ENCODE measurements at regions not wholly inside any gene's neighbourhood (a gene's known extent, or its start where the extent isn't known, plus 50 kb on each side); places are given as distances from the start of the nearest gene placed in this dataset.

- Histone ChIP-seq H4K8ac (ENCODE audit: low read depth, low read length) (no peak overlapping the region), H4K91ac (ENCODE audit: low read depth, low read length, poor library complexity) (no peak overlapping the region), H3K14ac (ENCODE audit: low read length) (no peak overlapping the region), H3K36me3 (replicated peaks in 1 of 2; ENCODE audit: control insufficient read depth in 2 of 2, insufficient read depth in 2 of 2, low read length in 2 of 2) (no peaks in the 10 kb centered on the region), H3K23ac (ENCODE audit: low read depth, low read length, poor library complexity) (no peak overlapping the region), H3K4ac (ENCODE audit: low read length) (no peak overlapping the region), H2BK15ac (ENCODE audit: low read length) (no peak overlapping the region), H2BK5ac (ENCODE audit: low read length) (no peak overlapping the region), H3K27me3 (ENCODE audit: control insufficient read depth in 3 of 3, insufficient read depth in 3 of 3, low read depth in 1 of 3, low read length in 3 of 3) (no peaks in the 10 kb centered on the region), H3K9ac (ENCODE audit: low read depth, low read length, poor library complexity) (no peak overlapping the region), H3K79me1 (ENCODE audit: low read depth, low read length) (no peaks in the 10 kb centered on the region), H3K4me1 (ENCODE audit: control insufficient read depth in 2 of 2, insufficient read depth in 1 of 2, low read depth in 1 of 2, low read length in 2 of 2) (peaks cover 0 to 2% of the 10 kb centered on the region in 2 donors), H2BK120ac (ENCODE audit: low read depth, low read length) (no peak overlapping the region), H2AFZ (ENCODE audit: low read length) (no peak overlapping the region), H2BK12ac (ENCODE audit: low read length) (no peak overlapping the region), H2AK5ac (ENCODE audit: low read depth, low read length) (no peak overlapping the region), H3K18ac (ENCODE audit: low read length) (no peak overlapping the region), H3K4me2 (ENCODE audit: insufficient read depth, low read length, poor library complexity, severe bottlenecking) (no peak overlapping the region), H3K4me3 (ENCODE audit: low read length in 2 of 2) (no peak overlapping the region), H3K27ac (replicated peaks; ENCODE audit: low read length) (no peak overlapping the region), H3K9me3 (replicated peaks in 1 of 2; ENCODE audit: control insufficient read depth in 2 of 2, insufficient read depth in 1 of 2, low read depth in 1 of 2, low read length in 2 of 2) (peaks cover 0 to 1% of the 10 kb centered on the region in 2 donors)
- DNase-seq (ENCODE audit: low spot score), result no peak
- no CpG with 5 or more reads among the region's 4 CpGs for WGBS, 2 donors (ENCODE audit: extremely low coverage in 2 of 2, insufficient read length in 2 of 2, insufficient replicate concordance in 1 of 2)
These were observed 230.1 kb downstream of the GPD2 start for GRCh38 chr2:156666130-156666785.

- Histone ChIP-seq H2BK15ac (ENCODE audit: low read length) (no peak overlapping the region), H3K9me3 (replicated peaks in 1 of 2; ENCODE audit: control insufficient read depth in 2 of 2, insufficient read depth in 1 of 2, low read depth in 1 of 2, low read length in 2 of 2) (peaks cover 0 to 1% of the 10 kb centered on the region in 2 donors), H2BK120ac (ENCODE audit: low read depth, low read length) (no peak overlapping the region), H3K4ac (ENCODE audit: low read length) (no peak overlapping the region), H4K8ac (ENCODE audit: low read depth, low read length) (no peak overlapping the region), H3K4me2 (ENCODE audit: insufficient read depth, low read length, poor library complexity, severe bottlenecking) (no peak overlapping the region), H3K79me1 (ENCODE audit: low read depth, low read length) (no peaks in the 10 kb centered on the region), H2BK5ac (ENCODE audit: low read length) (no peak overlapping the region), H3K36me3 (replicated peaks in 1 of 2; ENCODE audit: control insufficient read depth in 2 of 2, insufficient read depth in 2 of 2, low read length in 2 of 2) (no peaks in the 10 kb centered on the region), H3K27me3 (ENCODE audit: control insufficient read depth in 3 of 3, insufficient read depth in 3 of 3, low read depth in 1 of 3, low read length in 3 of 3) (no peaks in the 10 kb centered on the region), H3K9ac (ENCODE audit: low read depth, low read length, poor library complexity) (no peak overlapping the region), H3K18ac (ENCODE audit: low read length) (no peak overlapping the region), H3K4me1 (ENCODE audit: control insufficient read depth in 2 of 2, insufficient read depth in 1 of 2, low read depth in 1 of 2, low read length in 2 of 2) (no peaks in the 10 kb centered on the region), H3K23ac (ENCODE audit: low read depth, low read length, poor library complexity) (no peak overlapping the region), H4K91ac (ENCODE audit: low read depth, low read length, poor library complexity) (no peak overlapping the region), H3K4me3 (ENCODE audit: low read length in 2 of 2) (no peak overlapping the region), H3K14ac (ENCODE audit: low read length) (no peak overlapping the region), H2AK5ac (ENCODE audit: low read depth, low read length) (no peak overlapping the region), H2BK12ac (ENCODE audit: low read length) (no peak overlapping the region), H3K27ac (replicated peaks; ENCODE audit: low read length) (no peak overlapping the region), H2AFZ (ENCODE audit: low read length) (no peak overlapping the region)
- WGBS, 2 donors (ENCODE audit: extremely low coverage in 2 of 2, insufficient read length in 2 of 2, insufficient replicate concordance in 1 of 2), result 100% methylated on average over 1 of the region's 2 CpGs; no CpG with 5 or more reads in 1 of the 2 donors
- DNase-seq (ENCODE audit: low spot score), result no peak
These were observed 233.9 kb downstream of the GPD2 start for GRCh38 chr2:156670104-156670503.

GRCh38 chr2:156671706-156672361, 235.7 kb downstream of the GPD2 start:
- Histone ChIP-seq H2BK120ac (ENCODE audit: low read depth, low read length) (no peak overlapping the region), H3K14ac (ENCODE audit: low read length) (no peak overlapping the region), H3K18ac (ENCODE audit: low read length) (no peak overlapping the region), H3K4ac (ENCODE audit: low read length) (no peak overlapping the region), H2BK15ac (ENCODE audit: low read length) (no peak overlapping the region), H4K8ac (ENCODE audit: low read depth, low read length) (no peak overlapping the region), H3K9me3 (replicated peaks in 1 of 2; ENCODE audit: control insufficient read depth in 2 of 2, insufficient read depth in 1 of 2, low read depth in 1 of 2, low read length in 2 of 2) (peaks cover 0 to 1% of the 10 kb centered on the region in 2 donors), H3K36me3 (replicated peaks in 1 of 2; ENCODE audit: control insufficient read depth in 2 of 2, insufficient read depth in 2 of 2, low read length in 2 of 2) (no peaks in the 10 kb centered on the region), H3K79me1 (ENCODE audit: low read depth, low read length) (no peaks in the 10 kb centered on the region), H2BK12ac (ENCODE audit: low read length) (no peak overlapping the region), H3K4me2 (ENCODE audit: insufficient read depth, low read length, poor library complexity, severe bottlenecking) (no peak overlapping the region), H3K9ac (ENCODE audit: low read depth, low read length, poor library complexity) (no peak overlapping the region), H2AK5ac (ENCODE audit: low read depth, low read length) (no peak overlapping the region), H3K4me1 (ENCODE audit: control insufficient read depth in 2 of 2, insufficient read depth in 1 of 2, low read depth in 1 of 2, low read length in 2 of 2) (no peaks in the 10 kb centered on the region), H3K27me3 (ENCODE audit: control insufficient read depth in 3 of 3, insufficient read depth in 3 of 3, low read depth in 1 of 3, low read length in 3 of 3) (no peaks in the 10 kb centered on the region), H3K4me3 (ENCODE audit: low read length in 2 of 2) (no peak overlapping the region), H3K27ac (replicated peaks; ENCODE audit: low read length) (no peak overlapping the region), H3K23ac (ENCODE audit: low read depth, low read length, poor library complexity) (no peak overlapping the region), H4K91ac (ENCODE audit: low read depth, low read length, poor library complexity) (no peak overlapping the region), H2BK5ac (ENCODE audit: low read length) (no peak overlapping the region), H2AFZ (ENCODE audit: low read length) (no peak overlapping the region)
- DNase-seq (ENCODE audit: low spot score), result no peak
- WGBS, 2 donors (ENCODE audit: extremely low coverage in 2 of 2, insufficient read length in 2 of 2, insufficient replicate concordance in 1 of 2), result no CpG with 5 or more reads among the region's 6 CpGs

GRCh38 chr2:156672556-156673332, 236.6 kb downstream of the GPD2 start:
- Histone ChIP-seq H3K4me2 (ENCODE audit: insufficient read depth, low read length, poor library complexity, severe bottlenecking) (no peak overlapping the region), H2BK5ac (ENCODE audit: low read length) (no peak overlapping the region), H2BK12ac (ENCODE audit: low read length) (no peak overlapping the region), H3K27ac (replicated peaks; ENCODE audit: low read length) (no peak overlapping the region), H3K18ac (ENCODE audit: low read length) (no peak overlapping the region), H2BK15ac (ENCODE audit: low read length) (no peak overlapping the region), H3K9me3 (replicated peaks in 1 of 2; ENCODE audit: control insufficient read depth in 2 of 2, insufficient read depth in 1 of 2, low read depth in 1 of 2, low read length in 2 of 2) (peaks cover 0 to 1% of the 10 kb centered on the region in 2 donors), H3K4me3 (ENCODE audit: low read length in 2 of 2) (no peak overlapping the region), H3K79me1 (ENCODE audit: low read depth, low read length) (no peaks in the 10 kb centered on the region), H3K36me3 (replicated peaks in 1 of 2; ENCODE audit: control insufficient read depth in 2 of 2, insufficient read depth in 2 of 2, low read length in 2 of 2) (no peaks in the 10 kb centered on the region), H3K14ac (ENCODE audit: low read length) (no peak overlapping the region), H3K27me3 (ENCODE audit: control insufficient read depth in 3 of 3, insufficient read depth in 3 of 3, low read depth in 1 of 3, low read length in 3 of 3) (no peaks in the 10 kb centered on the region), H3K4me1 (ENCODE audit: control insufficient read depth in 2 of 2, insufficient read depth in 1 of 2, low read depth in 1 of 2, low read length in 2 of 2) (no peaks in the 10 kb centered on the region), H3K23ac (ENCODE audit: low read depth, low read length, poor library complexity) (no peak overlapping the region), H4K91ac (ENCODE audit: low read depth, low read length, poor library complexity) (no peak overlapping the region), H2AFZ (ENCODE audit: low read length) (no peak overlapping the region), H3K9ac (ENCODE audit: low read depth, low read length, poor library complexity) (no peak overlapping the region), H3K4ac (ENCODE audit: low read length) (no peak overlapping the region), H2BK120ac (ENCODE audit: low read depth, low read length) (no peak overlapping the region), H4K8ac (ENCODE audit: low read depth, low read length) (no peak overlapping the region), H2AK5ac (ENCODE audit: low read depth, low read length) (no peak overlapping the region)
- no peak for DNase-seq (ENCODE audit: low spot score)
- no CpG with 5 or more reads among the region's 7 CpGs for WGBS, 2 donors (ENCODE audit: extremely low coverage in 2 of 2, insufficient read length in 2 of 2, insufficient replicate concordance in 1 of 2)
